ENCODE measurements at regions not wholly inside any gene's neighbourhood (a gene's known extent, or its start where the extent isn't known, plus 50 kb on each side); places are given as distances from the start of the nearest gene placed in this dataset.
A peak's percentile ranks its signal among the peaks of the same experiment; 100 is the strongest.

- Mint-ChIP-seq H3K27ac (no peak overlapping the region), H3K9me3 (peaks cover 0 to 4% (median 0%) of the 10 kb centered on the region in 9 donors), H3K27me3 (peaks cover 7 to 14% (median 12%) of the 10 kb centered on the region in 5 donors), H3K4me3 (no peak overlapping the region), H3K4me1 (peaks cover 0 to 7% (median 3%) of the 10 kb centered on the region in 4 donors), H3K36me3 (no peaks in the 10 kb centered on the region)
- ATAC-seq = no peak
- POLR2A ChIA-PET = no interaction called here
- no peak for DNase-seq
Observed at GRCh38 chr7:56181010-56181409, 64.8 kb upstream of the NUPR2 start.

DNA sequence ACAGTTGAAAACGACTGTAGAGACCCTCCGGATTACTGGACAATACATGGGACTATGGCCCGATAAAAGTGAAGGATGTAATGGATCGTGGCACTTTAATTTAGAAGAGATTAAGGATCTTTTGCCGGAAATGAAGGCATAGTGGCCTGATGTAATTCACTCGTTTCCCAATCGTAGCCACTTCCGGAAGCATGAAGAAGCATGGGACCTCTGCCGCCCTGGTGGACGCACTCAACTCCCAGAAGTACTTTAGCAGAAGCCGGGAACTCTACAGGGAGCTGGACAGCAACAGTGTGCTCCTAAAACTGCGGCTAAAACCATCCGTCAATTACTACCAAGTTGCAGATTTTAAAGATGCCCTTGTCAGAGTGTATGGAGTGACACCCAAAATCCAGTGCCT lies 59.6 kb upstream of the NUPR2 start:
- Mint-ChIP-seq H3K27me3 (peaks cover 14 to 41% (median 27%) of the 10 kb centered on the region in 5 donors), H3K4me3 (peak overlapping the region in 2 of 10 donors; percentile 35 to 39), H3K27ac (peak overlapping the region in 1 of 10 donors; percentile 9), H3K36me3 (peaks cover 0 to 6% (median 0%) of the 10 kb centered on the region in 3 donors), H3K4me1 (no peaks in the 10 kb centered on the region), H3K9me3 (peaks cover 0 to 7% (median 3%) of the 10 kb centered on the region in 9 donors)
- POLR2A ChIA-PET = no interaction called here
- DNase-seq = no peak
- no peak for ATAC-seq

DNA sequence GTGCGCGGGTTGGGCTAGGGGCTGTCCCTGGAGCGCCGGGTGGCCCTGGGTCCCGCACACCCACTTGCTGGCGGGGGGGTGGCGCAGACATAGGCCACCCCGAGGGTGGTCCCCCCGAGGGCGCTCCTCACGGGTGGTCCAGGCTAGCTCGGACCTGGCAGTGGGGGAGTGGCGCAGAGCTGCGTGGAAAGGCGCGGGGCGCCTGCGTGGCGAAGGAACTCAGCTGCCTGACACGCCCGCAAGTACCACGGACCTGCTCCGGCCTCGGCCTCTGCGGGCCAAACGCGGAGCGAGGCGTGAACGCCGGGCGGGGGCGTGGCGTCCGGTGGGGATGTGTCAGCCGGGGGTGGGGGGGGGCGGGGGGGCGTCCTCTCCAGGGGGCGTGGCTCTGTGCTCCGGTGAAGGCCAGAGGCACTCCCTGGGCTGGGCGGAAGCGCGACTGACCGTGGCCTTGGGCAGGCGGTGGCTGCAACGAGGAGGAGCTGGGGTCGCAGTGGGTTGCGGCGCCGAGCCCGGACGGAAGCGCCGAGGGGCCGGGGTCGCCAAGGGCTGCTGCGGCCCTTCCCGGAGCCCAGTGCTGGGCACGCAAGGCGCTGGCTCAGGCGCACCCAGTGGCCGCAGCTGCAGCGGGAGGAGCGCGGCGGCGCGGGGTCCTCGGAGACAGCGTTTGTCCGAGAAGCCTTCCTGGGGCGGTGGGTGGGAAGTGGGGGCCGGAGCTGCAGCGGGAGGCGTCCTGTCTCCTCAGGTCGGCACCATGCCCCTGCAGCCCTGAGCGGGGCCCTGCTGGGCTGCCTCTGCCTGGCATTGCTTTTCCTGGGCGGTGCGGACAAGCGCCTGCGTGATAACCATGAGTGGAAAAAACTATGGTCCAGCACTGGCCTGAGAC lies 58.9 kb upstream of the NUPR2 start:
- peak overlapping the region in 1 of 10 donors; percentile 9 for H3K27ac Mint-ChIP-seq
- POLR2A ChIA-PET = no interaction called here
- DNase-seq (no peak), ATAC-seq (no peak)
- H3K4me1 Mint-ChIP-seq = peaks cover 0 to 2% (median 0%) of the 10 kb centered on the region in 4 donors
- peak overlapping the region in 2 of 10 donors; percentile 37 to 39 for H3K4me3 Mint-ChIP-seq
- peaks cover 14 to 41% (median 29%) of the 10 kb centered on the region in 5 donors for H3K27me3 Mint-ChIP-seq
- H3K9me3 Mint-ChIP-seq = peaks cover 0 to 7% (median 3%) of the 10 kb centered on the region in 9 donors
- peaks cover 0 to 6% (median 0%) of the 10 kb centered on the region in 3 donors for H3K36me3 Mint-ChIP-seq

GRCh38 chr7:56174346-56174874 lies 58.2 kb upstream of the NUPR2 start:
- DNase-seq = no peak
- Mint-ChIP-seq H3K27me3 (peaks cover 14 to 35% (median 29%) of the 10 kb centered on the region in 5 donors), H3K36me3 (peaks cover 0 to 6% (median 0%) of the 10 kb centered on the region in 3 donors), H3K4me3 (peak overlapping the region in 2 of 10 donors; percentile 37 to 41), H3K9me3 (peaks cover 0 to 7% (median 3%) of the 10 kb centered on the region in 9 donors), H3K27ac (no peak overlapping the region), H3K4me1 (peaks cover 0 to 2% (median 0%) of the 10 kb centered on the region in 4 donors)
- POLR2A ChIA-PET = no interaction called here
- ATAC-seq = no peak
